ENCODE measurements at regions not wholly inside any gene's neighbourhood (a gene's known extent, or its start where the extent isn't known, plus 50 kb on each side); places are given as distances from the start of the nearest gene placed in this dataset.

GRCh38 chr1:55706397-55706796 lies 491.2 kb upstream of the USP24 start:
- DNase-seq (ENCODE audit: low spot score) = no peak

- DNase-seq (ENCODE audit: low spot score) = no peak
Observed at GRCh38 chr1:55703726-55704363, 488.7 kb upstream of the USP24 start.

GRCh38 chr1:55702064-55702463 lies 486.9 kb upstream of the USP24 start:
- DNase-seq (ENCODE audit: low spot score) = peak; percentile 48

GRCh38 chr1:55700359-55701130 lies 485.4 kb upstream of the USP24 start:
- DNase-seq (ENCODE audit: low spot score) = no peak

- no peak for DNase-seq (ENCODE audit: low spot score)
Observed at GRCh38 chr1:55699228-55699627, 484.1 kb upstream of the USP24 start.

- no peak for DNase-seq (ENCODE audit: low spot score)
Observed at GRCh38 chr1:55697997-55698535, 482.9 kb upstream of the USP24 start.

GRCh38 chr1:55696891-55697290 lies 481.7 kb upstream of the USP24 start:
- no peak for DNase-seq (ENCODE audit: low spot score)

- no peak for DNase-seq (ENCODE audit: low spot score)
Observed at GRCh38 chr1:55696181-55696754, 481.1 kb upstream of the USP24 start.

GRCh38 chr1:55695552-55695951 lies 480.4 kb upstream of the USP24 start:
- DNase-seq (ENCODE audit: low spot score) = no peak

- no peak for DNase-seq (ENCODE audit: low spot score)
Observed at GRCh38 chr1:55695151-55695550, 480.0 kb upstream of the USP24 start.

GRCh38 chr1:55694310-55694801 lies 479.2 kb upstream of the USP24 start:
- DNase-seq (ENCODE audit: low spot score) = no peak

- no peak for DNase-seq (ENCODE audit: low spot score)
Observed at GRCh38 chr1:55692726-55693125, 477.6 kb upstream of the USP24 start.

GRCh38 chr1:55690366-55690765 lies 475.2 kb upstream of the USP24 start:
- no peak for DNase-seq (ENCODE audit: low spot score)

- no peak for DNase-seq (ENCODE audit: low spot score)
Observed at GRCh38 chr1:55689800-55690199, 474.6 kb upstream of the USP24 start.

- no peak for DNase-seq (ENCODE audit: low spot score)
Observed at GRCh38 chr1:55685560-55685959, 470.4 kb upstream of the USP24 start.

GRCh38 chr1:55684131-55684650 lies 469.0 kb upstream of the USP24 start:
- no peak for DNase-seq (ENCODE audit: low spot score)

GRCh38 chr1:55682198-55682597 lies 467.0 kb upstream of the USP24 start:
- no peak for DNase-seq (ENCODE audit: low spot score)

GRCh38 chr1:55679971-55680370 lies 464.8 kb upstream of the USP24 start:
- no peak for DNase-seq (ENCODE audit: low spot score)

- DNase-seq (ENCODE audit: low spot score) = no peak
Observed at GRCh38 chr1:55673416-55673815, 458.3 kb upstream of the USP24 start.

- no peak for DNase-seq (ENCODE audit: low spot score)
Observed at GRCh38 chr1:55670331-55671082, 455.3 kb upstream of the USP24 start.

- no peak for DNase-seq (ENCODE audit: low spot score)
Observed at GRCh38 chr1:55669293-55669692, 454.1 kb upstream of the USP24 start.

GRCh38 chr1:55662875-55663274 lies 447.7 kb upstream of the USP24 start:
- DNase-seq (ENCODE audit: low spot score) = no peak

All from SW480 (cell line).